IMR-90 (cell line): ENCODE measurements at regions not wholly inside any gene's neighbourhood (a gene's known extent, or its start where the extent isn't known, plus 50 kb on each side); places are given as distances from the start of the nearest gene placed in this dataset.

ENCODE experiments used
- ATAC-seq: fragments of 200-7000 bp; cut with Tn5 transposase; 2 replicates; pipeline ENCODE4 v1.9.1; 2020; ENCODE audit warnings: low read depth, mild to moderate bottlenecking, moderate library complexity
- BruUV-seq: library from RNA; stranded (reverse); fragments of 400-500 nt; replicated peaks from 2 replicates; lab custom pipeline; 2021; lab: Mats Ljungman, UMichigan
- CTCF ChIA-PET: fragments of 300-600 bp; formaldehyde crosslinking; extraction: SDS; loops from one replicate; lab custom pipeline; 2021; ENCODE audit warnings: antibody characterized with exemption; lab: Yijun Ruan, JAX
- POLR2A ChIA-PET: fragments of 300-600 bp; sonication (Branson Sonifier 250); formaldehyde crosslinking; loops from one replicate; lab custom pipeline; 2022; ENCODE audit warnings: antibody characterized with exemption; ENCODE audit not compliant: unreplicated experiment; lab: Charles Lee
- DNase-seq: peaks from one replicate; pipeline ENCODE4 v3.0.0; 2013
- H2AFZ ChIP-seq: replicated peaks from 2 replicates; pipeline ENCODE3; 2013; ENCODE audit warnings: low read length, mild to moderate bottlenecking; ENCODE audit not compliant: poor library complexity
- H2AK5ac ChIP-seq: 2 replicates; pipeline ENCODE4 v1.6.1; 2013; ENCODE audit warnings: low read depth, low read length, inconsistent platforms
- H2AK9ac ChIP-seq: replicated peaks from 2 replicates; pipeline ENCODE3; 2013; ENCODE audit warnings: mild to moderate bottlenecking, low read depth, low read length, moderate library complexity; ENCODE audit not compliant: poor library complexity
- H2BK120ac ChIP-seq: 2 replicates; pipeline ENCODE4 v1.6.1; 2013; ENCODE audit warnings: low read depth, low read length, inconsistent platforms
- H2BK15ac ChIP-seq: 3 replicates; pipeline ENCODE4 v1.6.1; 2013; ENCODE audit warnings: low read depth, low read length, inconsistent platforms
- H2BK20ac ChIP-seq: 2 replicates; pipeline ENCODE4 v1.6.1; 2013; ENCODE audit warnings: low read depth, mild to moderate bottlenecking, inconsistent platforms, low read length, moderate library complexity
- H2BK5ac ChIP-seq: 2 replicates; pipeline ENCODE4 v1.6.1; 2013; ENCODE audit warnings: mild to moderate bottlenecking, low read depth, low read length, inconsistent platforms; ENCODE audit not compliant: poor library complexity, severe bottlenecking
- H3K14ac ChIP-seq: replicated peaks from 2 replicates; pipeline ENCODE4 v1.6.1; 2013; ENCODE audit warnings: low read depth, low read length, inconsistent platforms
- H3K18ac ChIP-seq: 2 replicates; pipeline ENCODE4 v1.6.1; 2013; ENCODE audit warnings: low read depth, low read length, control low read depth
- H3K23ac ChIP-seq: 2 replicates; pipeline ENCODE4 v1.6.1; 2013; ENCODE audit warnings: low read depth, low read length, inconsistent platforms
- H3K27ac ChIP-seq: 2 replicates; pipeline ENCODE4 v1.5.1; 2013; ENCODE audit warnings: mild to moderate bottlenecking, control low read depth, low read length; ENCODE audit not compliant: insufficient read depth
- H3K27me3 ChIP-seq: 2 replicates; pipeline ENCODE4 v1.6.1; 2013; ENCODE audit warnings: low read length; ENCODE audit not compliant: control insufficient read depth, insufficient read depth
- H3K36me3 ChIP-seq: 2 replicates; pipeline ENCODE4 v1.6.1; 2013; ENCODE audit warnings: low read length, mixed read lengths; ENCODE audit not compliant: control insufficient read depth, insufficient read depth
- H3K4ac ChIP-seq: 2 replicates; pipeline ENCODE4 v1.6.1; 2013; ENCODE audit warnings: low read depth, low read length, inconsistent platforms
- H3K4me1 ChIP-seq: 2 replicates; pipeline ENCODE4 v1.6.1; 2013; ENCODE audit warnings: low read length, mixed read lengths; ENCODE audit not compliant: control insufficient read depth, insufficient read depth
- H3K4me2 ChIP-seq: 2 replicates; pipeline ENCODE4 v1.6.1; 2013; ENCODE audit warnings: low read depth, mild to moderate bottlenecking, control low read depth, low read length, moderate library complexity
- H3K4me3 ChIP-seq: 2 replicates; pipeline ENCODE4 v1.5.1; 2013; ENCODE audit warnings: low read depth, mild to moderate bottlenecking, control low read depth, low read length, moderate library complexity; ENCODE audit not compliant: insufficient read depth
- H3K56ac ChIP-seq: 2 replicates; pipeline ENCODE4 v1.6.1; 2013; ENCODE audit warnings: low read length, inconsistent platforms; ENCODE audit not compliant: insufficient read depth; ENCODE audit errors: extremely low read depth
- H3K79me1 ChIP-seq, 2 experiments: 2 replicates each; pipeline ENCODE4 v1.6.1; 2013; ENCODE audit warnings: low read length in 2 of 2, inconsistent platforms in 1 of 2, low read depth in 1 of 2
- H3K9ac ChIP-seq: 2 replicates; pipeline ENCODE4 v1.6.1; 2013; ENCODE audit warnings: low read depth, low read length, control low read depth
- H3K9me1 ChIP-seq: 2 replicates; pipeline ENCODE4 v1.6.1; 2013; ENCODE audit warnings: low read length, inconsistent platforms; ENCODE audit not compliant: insufficient read depth
- H3K9me3 ChIP-seq: 2 replicates; pipeline ENCODE4 v1.6.1; 2013; ENCODE audit warnings: low read length; ENCODE audit not compliant: control insufficient read depth, insufficient read depth
- H4K20me1 ChIP-seq: 2 replicates; pipeline ENCODE4 v1.6.1; 2013; ENCODE audit warnings: low read length, inconsistent platforms; ENCODE audit not compliant: insufficient read depth
- H4K5ac ChIP-seq: 2 replicates; pipeline ENCODE4 v1.6.1; 2013; ENCODE audit warnings: mild to moderate bottlenecking, low read depth, low read length, control low read depth
- H4K8ac ChIP-seq, 2 experiments: 2 replicates each; pipeline ENCODE4 v1.6.1; 2013; ENCODE audit warnings: low read depth in 2 of 2, low read length in 2 of 2, control low read depth in 1 of 2, inconsistent platforms in 1 of 2
- H4K91ac ChIP-seq: 2 replicates; pipeline ENCODE4 v1.6.1; 2013; ENCODE audit warnings: low read depth, low read length, inconsistent platforms; ENCODE audit not compliant: insufficient read depth
- BHLHE40 ChIP-seq: fragments of 150-350 bp; IDR thresholded peaks from 2 replicates; pipeline ENCODE4 v1.6.1; 2016; ENCODE audit warnings: mild to moderate bottlenecking, low read depth, low read length
- CEBPB ChIP-seq: IDR thresholded peaks from 2 replicates; pipeline ENCODE4 v1.6.1; 2012; ENCODE audit warnings: low read depth, low read length, improper control_type of control experiment
- FOS ChIP-seq: fragments of 150-350 bp; IDR thresholded peaks from 2 replicates; pipeline ENCODE4 v1.6.1; 2016; ENCODE audit warnings: low read depth, low read length
- NFE2L2 ChIP-seq: fragments of 150-350 bp; IDR thresholded peaks from 2 replicates; pipeline ENCODE4 v1.6.1; 2016; ENCODE audit warnings: low read depth, mild to moderate bottlenecking, low read length
- RFX5 ChIP-seq: IDR thresholded peaks from 2 replicates; pipeline ENCODE4 v1.8.0; 2012; ENCODE audit warnings: low read depth, mild to moderate bottlenecking, low read length, moderate library complexity
- SMC3 ChIP-seq: fragments of 150-350 bp; IDR thresholded peaks from 2 replicates; pipeline ENCODE4 v1.6.1; 2016; ENCODE audit warnings: low read depth, mild to moderate bottlenecking, antibody characterized with exemption, low read length, moderate library complexity
- WGBS, 2 experiments: methylation state at CpG; one replicate each; pipeline versions ENCODE4 v1.1.5 to v1.1.7; 2013; ENCODE audit warnings: missing lambda C conversion rate in 2 of 2; ENCODE audit not compliant: insufficient read length in 1 of 2; ENCODE audit errors: extremely low coverage in 2 of 2; 5-methylcytosine and 5-hydroxymethylcytosine counted together
- dilution Hi-C: fragments of 300-500 bp; cut with HindIII; formaldehyde crosslinking; loops from one replicate; pipeline ENCODE4 v1.14.3; 2018; ENCODE audit warnings: low sequenced_read_pairs; ENCODE audit not compliant: unreplicated experiment
- in situ Hi-C: fragments of 300-500 bp; cut with MboI; formaldehyde crosslinking; loops from 3 replicates; pipeline ENCODE4 v1.14.3; 2019; ENCODE audit warnings: low sequenced_read_pairs, inconsistent platforms, mixed read lengths
- intact Hi-C: fragments of 100-400 bp; cut with micrococcal nuclease; formaldehyde crosslinking; loops from 2 replicates; pipeline ENCODE4 v1.10.0; 2022

DNA sequence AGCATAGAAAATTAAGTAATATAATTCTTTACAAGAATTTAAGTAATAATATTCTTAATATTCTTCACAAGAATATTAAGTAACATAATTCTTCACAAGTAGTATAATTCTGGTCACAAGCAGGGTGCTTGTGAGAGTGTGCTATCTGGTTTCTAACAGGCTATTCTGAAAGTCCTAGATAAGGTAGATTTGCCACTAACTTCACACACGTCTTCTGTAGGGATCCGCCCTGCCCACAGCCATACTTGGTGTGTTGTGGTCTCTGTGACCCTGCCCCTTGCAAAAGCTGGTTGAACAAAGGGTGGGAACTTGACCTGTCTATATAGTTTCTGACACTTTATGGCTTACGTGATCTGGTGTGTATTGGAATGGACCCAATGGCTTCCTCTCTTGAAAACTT lies 253.4 kb upstream of the MDFIC2 start:
- Histone ChIP-seq H2BK5ac (no peak overlapping the region), H3K4ac (no peak overlapping the region), H3K9ac (no peak overlapping the region), H3K4me2 (no peak overlapping the region), H3K36me3 (no peaks in the 10 kb centered on the region), H4K20me1 (no peaks in the 10 kb centered on the region), H4K5ac (no peak overlapping the region), H2BK15ac (no peak overlapping the region), H3K18ac (no peak overlapping the region), H3K23ac (no peak overlapping the region), H3K4me1 (no peaks in the 10 kb centered on the region), H2AK5ac (no peak overlapping the region), H4K8ac (no peak overlapping the region), H2BK20ac (no peak overlapping the region), H3K27me3 (peaks cover 20% of the 10 kb centered on the region), H3K14ac (no peak overlapping the region), H2AK9ac (no peak overlapping the region), H2AFZ (no peak overlapping the region), H3K9me1 (no peaks in the 10 kb centered on the region), H4K91ac (no peak overlapping the region), H3K27ac (no peak overlapping the region), H2BK120ac (no peak overlapping the region), H3K4me3 (no peak overlapping the region), H3K9me3 (no peaks in the 10 kb centered on the region), H3K56ac (no peak overlapping the region), H3K79me1 (no peaks in the 10 kb centered on the region)
- TF ChIP-seq SMC3 (no peak), RFX5 (no peak), NFE2L2 (no peak), CEBPB (no peak), BHLHE40 (no peak), FOS (no peak)
- dilution Hi-C loops, result no loop called here
- no peak for DNase-seq
- ChIA-PET CTCF (no interaction called here), POLR2A (no interaction called here)
- intact Hi-C loops, result no loop called here
- no peak for ATAC-seq
- no CpG with 5 or more reads among the region's 3 CpGs for WGBS, 2 experiments
- in situ Hi-C loops, result no loop called here
- BruUV-seq, result no TSS peak
